ENCODE measurements at regions not wholly inside any gene's neighbourhood (a gene's known extent, or its start where the extent isn't known, plus 50 kb on each side); places are given as distances from the start of the nearest gene placed in this dataset.

- CTCF ChIA-PET = no interaction called here
Observed at GRCh38 chr17:73870473-73870872, 226.2 kb upstream of the SDK2 start.

GRCh38 chr17:73872816-73873215 is 228.6 kb upstream of the SDK2 start:
- ChIA-PET POLR2A (no interaction called here), CTCF (no interaction called here)

More at GRCh38 chr17:73870473-73870872, 226.2 kb upstream of the SDK2 start:
- POLR2A ChIA-PET = no interaction called here

GRCh38 chr17:73874008-73874720 is 229.9 kb upstream of the SDK2 start:
- POLR2A ChIA-PET = no interaction called here
- CTCF ChIA-PET = no interaction called here

- CTCF ChIA-PET = no interaction called here
- POLR2A ChIA-PET = no interaction called here
Observed at GRCh38 chr17:73875346-73875745, 231.1 kb upstream of the SDK2 start.

GRCh38 chr17:73877962-73878361 is 233.7 kb upstream of the SDK2 start:
- POLR2A ChIA-PET = no interaction called here
- CTCF ChIA-PET = no interaction called here

GRCh38 chr17:73878923-73879322 is 234.7 kb upstream of the SDK2 start:
- ChIA-PET POLR2A (no interaction called here), CTCF (no interaction called here)

GRCh38 chr17:73879987-73880386 is 235.7 kb upstream of the SDK2 start:
- POLR2A ChIA-PET = no interaction called here

GRCh38 chr17:73882590-73882989 is 238.3 kb upstream of the SDK2 start:
- POLR2A ChIA-PET = no interaction called here
- CTCF ChIA-PET = no interaction called here

More at GRCh38 chr17:73879987-73880386, 235.7 kb upstream of the SDK2 start:
- CTCF ChIA-PET = no interaction called here

GRCh38 chr17:73883175-73883574 is 238.9 kb upstream of the SDK2 start:
- CTCF ChIA-PET = no interaction called here
- POLR2A ChIA-PET = no interaction called here

- CTCF ChIA-PET = no interaction called here
- POLR2A ChIA-PET = no interaction called here
Observed at GRCh38 chr17:73887739-73888138, 243.5 kb upstream of the SDK2 start.

- CTCF ChIA-PET = interaction anchor here (0.5 kb wide), 1 partner anchor 96 kb away, joined by 3 read pairs; no protein-coding TSS in a partner anchor
- POLR2A ChIA-PET = no interaction called here
Observed at GRCh38 chr17:73888862-73889261, 244.6 kb upstream of the SDK2 start.

GRCh38 chr17:73889439-73889838 is 245.2 kb upstream of the SDK2 start:
- ChIA-PET CTCF (no interaction called here), POLR2A (no interaction called here)

GRCh38 chr17:73890831-73891405 is 246.7 kb upstream of the SDK2 start:
- ChIA-PET POLR2A (no interaction called here), CTCF (no interaction called here)

GRCh38 chr17:73895157-73895556 is 250.9 kb upstream of the SDK2 start:
- POLR2A ChIA-PET = no interaction called here
- CTCF ChIA-PET = no interaction called here

GRCh38 chr17:73896966-73897365 is 252.7 kb upstream of the SDK2 start:
- POLR2A ChIA-PET = no interaction called here

GRCh38 chr17:73899839-73900238 is 255.6 kb upstream of the SDK2 start:
- CTCF ChIA-PET = no interaction called here
- POLR2A ChIA-PET = no interaction called here

More at GRCh38 chr17:73896966-73897365, 252.7 kb upstream of the SDK2 start:
- CTCF ChIA-PET = no interaction called here

- POLR2A ChIA-PET = no interaction called here
Observed at GRCh38 chr17:73900516-73900915, 256.3 kb upstream of the SDK2 start.

GRCh38 chr17:73901249-73901648 is 257.0 kb upstream of the SDK2 start:
- ChIA-PET POLR2A (no interaction called here), CTCF (no interaction called here)

More at GRCh38 chr17:73900516-73900915, 256.3 kb upstream of the SDK2 start:
- CTCF ChIA-PET = no interaction called here

GRCh38 chr17:73901661-73902415 is 257.6 kb upstream of the SDK2 start:
- ChIA-PET CTCF (interaction anchor here (0.8 kb wide), 1 partner anchor 149 kb away, joined by 3 read pairs; no protein-coding TSS in a partner anchor), POLR2A (no interaction called here)

- ChIA-PET POLR2A (no interaction called here), CTCF (interaction anchor here (0.8 kb wide), 1 partner anchor 150 kb away, joined by 3 read pairs; no protein-coding TSS in a partner anchor)
Observed at GRCh38 chr17:73902416-73903181, 258.4 kb upstream of the SDK2 start.

Data from activated CD8-positive, alpha-beta memory T cell treated with anti-CD3 and anti-CD28 coated beads for 36 hours (primary cell).